Panc1 (cell line): ENCODE measurements at regions not wholly inside any gene's neighbourhood (a gene's known extent, or its start where the extent isn't known, plus 50 kb on each side); places are given as distances from the start of the nearest gene placed in this dataset.

ENCODE experiments used
- ATAC-seq: fragments of 200-7000 bp; cut with Tn5 transposase; 2 replicates; pipeline ENCODE4 v1.9.1; 2020; ENCODE audit warnings: mild to moderate bottlenecking, moderate library complexity
- BruUV-seq: library from RNA; stranded (reverse); fragments of 400-500 nt; replicated peaks from 2 replicates; lab custom pipeline; 2021; lab: Mats Ljungman, UMichigan
- CTCF ChIA-PET: fragments of 300-600 bp; sonication (Branson Sonifier 250); formaldehyde crosslinking; loops from one replicate; lab custom pipeline; 2022; ENCODE audit warnings: antibody characterized with exemption; lab: Charles Lee
- POLR2A ChIA-PET: fragments of 300-600 bp; sonication (Branson Sonifier 250); formaldehyde crosslinking; loops from one replicate; lab custom pipeline; 2022; ENCODE audit warnings: antibody characterized with exemption; lab: Charles Lee
- DNase-seq: peaks from one replicate; pipeline ENCODE4 v3.0.0-alpha.2; 2010; ENCODE audit warnings: low read depth, low spot score
- H3K27ac ChIP-seq: 2 replicates; pipeline ENCODE4 v1.5.1; 2011; ENCODE audit warnings: mild to moderate bottlenecking, low read length, inconsistent platforms
- H3K27me3 ChIP-seq: fragments of 200-500 bp; sonication (Bioruptor generic); 2 replicates; pipeline ENCODE4 v1.6.0; 2014; ENCODE audit warnings: low read length, inconsistent platforms; ENCODE audit not compliant: control insufficient read depth, insufficient read depth
- H3K36me3 ChIP-seq: fragments of 200-500 bp; sonication (Bioruptor generic); 2 replicates; pipeline ENCODE4 v1.5.1; 2014; ENCODE audit warnings: inconsistent platforms, mild to moderate bottlenecking, low read length, moderate library complexity; ENCODE audit not compliant: control insufficient read depth, insufficient read depth
- H3K4me1 ChIP-seq: 2 replicates; pipeline ENCODE4 v1.5.1; 2011; ENCODE audit warnings: inconsistent platforms, mild to moderate bottlenecking, low read length, moderate library complexity; ENCODE audit not compliant: control insufficient read depth, insufficient read depth
- H3K4me3 ChIP-seq, 2 experiments: 2 replicates each; pipeline ENCODE4 v1.5.1; 2011 to 2012; ENCODE audit warnings: low read depth in 2 of 2, low read length in 2 of 2, mild to moderate bottlenecking in 2 of 2, inconsistent platforms in 1 of 2, moderate library complexity in 1 of 2
- H3K9me3 ChIP-seq: fragments of 200-500 bp; sonication (Bioruptor generic); 2 replicates; pipeline ENCODE4 v1.5.1; 2014; ENCODE audit warnings: low read depth, mild to moderate bottlenecking, inconsistent platforms, low read length, moderate library complexity; ENCODE audit not compliant: control insufficient read depth, insufficient read depth
- POLR2AphosphoS5 ChIP-seq: IDR thresholded peaks from 2 replicates; pipeline ENCODE4 v1.6.1; 2012; ENCODE audit warnings: mild to moderate bottlenecking, low read depth, low read length, moderate library complexity
- SIN3A ChIP-seq: IDR thresholded peaks from 2 replicates; pipeline ENCODE4 v1.6.1; 2012; ENCODE audit warnings: low read depth, mild to moderate bottlenecking, low read length, moderate library complexity, borderline replicate concordance; ENCODE audit not compliant: insufficient read depth
- TCF7L2 ChIP-seq: IDR thresholded peaks from 2 replicates; pipeline ENCODE4 v1.6.1; 2011; ENCODE audit warnings: mild to moderate bottlenecking, low read depth, low read length, inconsistent platforms
- in situ Hi-C: cut with HindIII; loops from 2 replicates; pipeline ENCODE4 v1.10.0; 2016; ENCODE audit warnings: low sequenced_read_pairs, low pct_unique_long_range_greater_than_20kb
- intact Hi-C: fragments of 100-400 bp; cut with micrococcal nuclease; formaldehyde crosslinking; loops from one replicate; pipeline ENCODE4 v1.10.0; 2022; ENCODE audit not compliant: unreplicated experiment
- TF ChIP-seq, protein P1 (sequence below): fragments of 450-650 bp; IDR thresholded peaks from 2 replicates; pipeline ENCODE4 v1.5.1; 2017; ENCODE audit warnings: mild to moderate bottlenecking
- TF ChIP-seq, protein P2 (sequence below), 2 experiments: IDR thresholded peaks; 2 replicates each; pipeline ENCODE4 v1.6.1; 2011 to 2012; ENCODE audit warnings: low read depth in 2 of 2, control low read depth in 1 of 2, low read length in 1 of 2, mild to moderate bottlenecking in 1 of 2, moderate library complexity in 1 of 2; ENCODE audit not compliant: insufficient read depth in 1 of 2

DNA sequence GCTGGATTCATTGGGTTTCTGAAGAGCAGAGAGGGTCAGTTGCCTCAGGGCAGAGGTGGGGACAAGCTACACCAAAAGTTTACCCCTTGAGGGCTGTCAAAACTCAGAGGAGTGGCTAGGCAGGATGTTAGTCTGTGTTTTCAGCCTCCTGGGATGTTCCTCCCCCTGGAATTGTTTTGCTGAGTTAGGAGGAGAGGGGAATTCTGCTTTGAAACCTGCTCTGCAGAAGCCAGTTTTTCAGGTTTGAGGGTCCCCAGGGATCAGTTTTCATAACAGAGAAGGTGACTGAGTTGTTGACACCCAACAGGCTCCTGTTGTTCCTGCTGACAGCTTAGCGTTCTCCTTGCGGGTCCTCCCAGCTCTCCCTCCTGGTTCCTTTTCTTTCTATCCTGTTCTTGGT lies 121.9 kb upstream of the TMTC4 start:
- Histone ChIP-seq H3K4me1 (no peaks in the 10 kb centered on the region), H3K9me3 (no peaks in the 10 kb centered on the region), H3K36me3 (no peaks in the 10 kb centered on the region), H3K27ac (no peak overlapping the region), H3K4me3 (no peak overlapping the region), H3K27me3 (no peaks in the 10 kb centered on the region)
- POLR2A ChIA-PET, result no interaction called here
- in situ Hi-C loops, result no loop called here
- CTCF ChIA-PET, result no interaction called here
- no peak for ATAC-seq
- intact Hi-C loops, result no loop called here
- TF ChIP-seq, protein P1, sequence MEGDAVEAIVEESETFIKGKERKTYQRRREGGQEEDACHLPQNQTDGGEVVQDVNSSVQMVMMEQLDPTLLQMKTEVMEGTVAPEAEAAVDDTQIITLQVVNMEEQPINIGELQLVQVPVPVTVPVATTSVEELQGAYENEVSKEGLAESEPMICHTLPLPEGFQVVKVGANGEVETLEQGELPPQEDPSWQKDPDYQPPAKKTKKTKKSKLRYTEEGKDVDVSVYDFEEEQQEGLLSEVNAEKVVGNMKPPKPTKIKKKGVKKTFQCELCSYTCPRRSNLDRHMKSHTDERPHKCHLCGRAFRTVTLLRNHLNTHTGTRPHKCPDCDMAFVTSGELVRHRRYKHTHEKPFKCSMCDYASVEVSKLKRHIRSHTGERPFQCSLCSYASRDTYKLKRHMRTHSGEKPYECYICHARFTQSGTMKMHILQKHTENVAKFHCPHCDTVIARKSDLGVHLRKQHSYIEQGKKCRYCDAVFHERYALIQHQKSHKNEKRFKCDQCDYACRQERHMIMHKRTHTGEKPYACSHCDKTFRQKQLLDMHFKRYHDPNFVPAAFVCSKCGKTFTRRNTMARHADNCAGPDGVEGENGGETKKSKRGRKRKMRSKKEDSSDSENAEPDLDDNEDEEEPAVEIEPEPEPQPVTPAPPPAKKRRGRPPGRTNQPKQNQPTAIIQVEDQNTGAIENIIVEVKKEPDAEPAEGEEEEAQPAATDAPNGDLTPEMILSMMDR, result no peak
- no peak for TF ChIP-seq SIN3A
- TF ChIP-seq TCF7L2, result no peak
- TF ChIP-seq, protein P2, sequence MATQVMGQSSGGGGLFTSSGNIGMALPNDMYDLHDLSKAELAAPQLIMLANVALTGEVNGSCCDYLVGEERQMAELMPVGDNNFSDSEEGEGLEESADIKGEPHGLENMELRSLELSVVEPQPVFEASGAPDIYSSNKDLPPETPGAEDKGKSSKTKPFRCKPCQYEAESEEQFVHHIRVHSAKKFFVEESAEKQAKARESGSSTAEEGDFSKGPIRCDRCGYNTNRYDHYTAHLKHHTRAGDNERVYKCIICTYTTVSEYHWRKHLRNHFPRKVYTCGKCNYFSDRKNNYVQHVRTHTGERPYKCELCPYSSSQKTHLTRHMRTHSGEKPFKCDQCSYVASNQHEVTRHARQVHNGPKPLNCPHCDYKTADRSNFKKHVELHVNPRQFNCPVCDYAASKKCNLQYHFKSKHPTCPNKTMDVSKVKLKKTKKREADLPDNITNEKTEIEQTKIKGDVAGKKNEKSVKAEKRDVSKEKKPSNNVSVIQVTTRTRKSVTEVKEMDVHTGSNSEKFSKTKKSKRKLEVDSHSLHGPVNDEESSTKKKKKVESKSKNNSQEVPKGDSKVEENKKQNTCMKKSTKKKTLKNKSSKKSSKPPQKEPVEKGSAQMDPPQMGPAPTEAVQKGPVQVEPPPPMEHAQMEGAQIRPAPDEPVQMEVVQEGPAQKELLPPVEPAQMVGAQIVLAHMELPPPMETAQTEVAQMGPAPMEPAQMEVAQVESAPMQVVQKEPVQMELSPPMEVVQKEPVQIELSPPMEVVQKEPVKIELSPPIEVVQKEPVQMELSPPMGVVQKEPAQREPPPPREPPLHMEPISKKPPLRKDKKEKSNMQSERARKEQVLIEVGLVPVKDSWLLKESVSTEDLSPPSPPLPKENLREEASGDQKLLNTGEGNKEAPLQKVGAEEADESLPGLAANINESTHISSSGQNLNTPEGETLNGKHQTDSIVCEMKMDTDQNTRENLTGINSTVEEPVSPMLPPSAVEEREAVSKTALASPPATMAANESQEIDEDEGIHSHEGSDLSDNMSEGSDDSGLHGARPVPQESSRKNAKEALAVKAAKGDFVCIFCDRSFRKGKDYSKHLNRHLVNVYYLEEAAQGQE (IDR thresholded peaks at IDR 0.05; ENCODE audit: insufficient read depth in 1 of 2, low read depth in 2 of 2, low read length in 1 of 2), result no peak
- no peak for TF ChIP-seq POLR2AphosphoS5
- DNase-seq, result no peak
- no TSS peak for BruUV-seq

DNA sequence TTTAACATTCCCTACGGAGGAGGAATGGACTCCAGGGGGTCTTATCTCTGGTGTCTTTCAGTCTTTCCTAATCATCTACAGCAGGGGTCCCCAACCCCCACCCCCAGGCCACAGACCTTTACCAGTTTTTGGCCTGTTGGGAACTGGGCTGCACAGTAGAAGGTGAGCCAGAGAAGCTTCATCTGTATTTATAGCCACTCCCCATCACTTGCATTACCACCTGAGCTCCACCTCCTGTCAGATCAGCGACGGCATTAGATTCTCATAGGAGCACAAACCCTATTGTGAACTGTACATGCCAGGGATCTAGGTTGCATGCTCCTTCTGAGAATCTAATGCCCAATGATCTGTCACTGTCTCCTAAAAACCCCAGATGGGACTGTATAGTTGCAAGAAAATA lies 120.0 kb upstream of the TMTC4 start:
- Histone ChIP-seq H3K27me3 (no peaks in the 10 kb centered on the region), H3K36me3 (no peaks in the 10 kb centered on the region), H3K4me1 (no peaks in the 10 kb centered on the region), H3K9me3 (no peaks in the 10 kb centered on the region), H3K4me3 (no peak overlapping the region), H3K27ac (no peak overlapping the region)
- ATAC-seq (no peak), DNase-seq (no peak)
- TF ChIP-seq SIN3A (no peak), POLR2AphosphoS5 (no peak), TCF7L2 (no peak)
- TF ChIP-seq, protein P2 (IDR thresholded peaks at IDR 0.05; ENCODE audit: insufficient read depth in 1 of 2, low read depth in 2 of 2, low read length in 1 of 2), result no peak
- TF ChIP-seq, protein P1, result no peak
- intact Hi-C loops (no loop called here), in situ Hi-C loops (no loop called here)
- no TSS peak for BruUV-seq
- CTCF ChIA-PET, result no interaction called here
- POLR2A ChIA-PET, result no interaction called here
